ENCODE measurements at regions not wholly inside any gene's neighbourhood (a gene's known extent, or its start where the extent isn't known, plus 50 kb on each side); places are given as distances from the start of the nearest gene placed in this dataset.
"Not testable (repeated sequence)": the region's sequence is repeated elsewhere in the genome, so short reads cannot be mapped to it uniquely, and the experiment has no call there.

DNA sequence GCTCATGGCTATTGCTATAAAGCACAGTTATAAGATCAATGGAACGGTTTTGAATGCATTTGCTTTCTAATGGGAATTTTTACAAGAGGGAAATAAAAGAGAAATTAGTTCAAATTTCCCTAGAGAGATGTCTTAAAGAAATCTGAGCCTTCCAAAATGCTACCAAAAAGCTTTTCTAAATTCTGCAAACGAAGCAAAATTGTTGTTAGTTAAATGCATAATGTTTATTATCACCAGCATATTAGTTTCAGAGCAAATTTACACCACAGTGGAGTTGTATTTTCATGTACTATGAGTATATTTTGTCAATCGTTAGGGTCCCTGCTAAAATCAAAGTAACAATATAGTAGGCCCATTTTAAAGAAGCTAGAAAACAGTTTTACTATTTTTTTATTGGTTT is 67.4 kb upstream of the KIF2A start:
- DNase-seq, result not testable (repeated sequence)

DNA sequence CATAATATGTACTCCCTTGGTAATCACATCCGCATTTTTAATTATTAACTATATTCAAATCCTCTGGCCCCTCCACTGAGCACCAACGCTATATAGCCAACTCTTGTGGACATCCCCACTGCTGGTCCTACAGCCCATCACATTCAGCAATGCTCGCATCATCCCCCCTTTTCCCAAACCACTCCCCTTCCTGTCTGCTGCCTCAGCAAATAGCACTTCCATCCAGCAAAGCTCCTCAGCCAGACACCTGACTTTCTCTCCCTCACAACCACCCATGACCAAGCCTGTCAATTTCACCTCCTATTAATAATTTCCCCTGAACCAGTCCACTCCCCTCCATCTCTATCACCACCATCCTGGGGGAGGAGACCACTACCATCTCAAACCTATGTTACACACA is 65.5 kb upstream of the KIF2A start:
- not testable (repeated sequence) for DNase-seq

DNA sequence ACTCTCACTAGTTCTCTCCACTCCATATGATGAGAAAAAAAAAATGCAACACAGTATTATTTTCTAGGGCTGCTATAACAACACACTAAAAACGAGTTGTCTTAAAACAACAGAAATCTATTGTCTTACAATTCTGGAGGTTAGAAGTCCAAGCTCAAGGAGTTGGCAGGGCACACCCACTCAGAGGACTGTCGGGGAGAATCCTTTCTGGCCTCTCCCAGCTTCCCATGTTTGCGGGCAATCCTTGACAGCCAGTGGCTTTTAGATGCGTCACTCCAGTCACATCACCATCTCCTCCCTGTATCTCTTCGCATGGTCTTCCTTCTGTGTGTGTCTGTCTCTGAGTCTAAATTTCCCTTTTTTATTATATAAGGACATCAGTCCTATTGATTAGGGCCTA is 64.0 kb upstream of the KIF2A start:
- not testable (repeated sequence) for DNase-seq

DNA sequence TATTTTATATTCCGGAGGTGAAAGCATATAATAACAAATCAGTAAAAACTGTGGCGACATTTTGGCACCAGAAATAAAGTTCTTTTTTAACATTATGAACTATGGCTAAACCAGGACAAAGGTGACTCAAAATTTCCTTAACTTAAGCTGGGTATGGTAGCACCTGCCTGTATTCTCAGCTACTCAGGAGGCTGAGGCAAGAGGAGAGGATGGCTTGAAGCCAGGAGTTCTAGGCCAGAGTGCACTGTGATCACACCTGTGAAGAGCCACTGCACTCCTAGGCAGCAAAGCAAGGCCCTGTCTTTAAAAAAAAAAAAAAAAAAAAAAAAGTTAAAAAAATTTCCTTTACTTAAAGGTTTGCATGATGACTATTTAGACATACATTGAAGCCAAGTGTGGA is 63.0 kb upstream of the KIF2A start:
- DNase-seq, result not testable (repeated sequence)

DNA sequence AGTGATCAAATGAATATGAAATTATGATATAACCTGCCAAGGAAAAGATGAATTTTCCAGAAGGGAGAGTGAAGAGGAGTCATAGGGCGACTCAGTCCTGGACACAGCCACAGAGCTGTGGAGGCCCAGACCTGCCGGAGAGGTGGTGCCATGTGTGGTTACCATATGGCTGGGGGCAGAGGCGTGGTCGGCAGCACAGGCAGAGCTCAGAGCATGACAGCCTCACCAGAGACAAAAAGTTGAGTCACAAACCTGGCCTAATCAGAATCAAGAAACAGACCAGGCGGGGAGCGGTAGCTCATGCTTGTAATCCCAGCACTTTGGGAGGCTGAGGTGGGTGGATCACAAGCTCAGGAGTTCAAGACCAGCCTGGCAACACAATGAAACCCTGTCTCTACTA is 57.8 kb upstream of the KIF2A start:
- not testable (repeated sequence) for DNase-seq

DNA sequence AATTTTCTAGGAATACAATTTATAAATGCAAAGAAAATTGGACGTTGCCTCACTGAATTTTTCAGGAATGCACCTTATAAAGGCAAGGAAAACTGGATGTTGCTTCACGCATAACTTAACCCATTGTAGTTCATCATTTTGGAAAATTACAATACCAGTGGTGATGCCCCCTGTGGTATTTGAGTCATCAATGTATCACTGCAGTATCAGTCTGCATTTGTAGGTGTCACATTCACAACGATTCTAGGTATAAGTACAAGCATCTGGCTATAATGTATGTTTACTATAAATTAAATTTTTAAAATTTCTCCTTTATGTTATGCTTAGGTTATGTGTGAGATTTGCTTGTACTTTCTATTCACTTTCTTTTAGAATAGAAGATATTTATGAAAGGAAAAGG is 55.9 kb upstream of the KIF2A start:
- DNase-seq, result not testable (repeated sequence)

DNA sequence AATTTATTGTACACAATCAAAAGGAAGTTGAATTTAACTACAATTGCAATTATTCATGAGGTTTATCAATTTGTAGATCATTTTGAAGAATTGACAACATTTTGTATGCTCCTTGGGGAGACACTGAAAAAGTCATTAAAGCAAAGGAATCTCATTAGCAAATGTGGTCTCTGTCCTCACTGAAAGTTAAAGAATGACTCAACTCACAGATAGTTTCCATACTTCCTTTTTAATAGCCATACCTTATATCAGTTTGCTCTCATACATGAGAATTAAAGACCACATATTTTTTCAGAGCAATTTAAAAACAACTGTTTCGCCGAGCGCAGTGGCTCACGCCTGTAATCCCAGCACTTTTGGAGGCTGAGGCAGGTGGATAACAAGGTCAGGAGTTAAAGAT is 55.1 kb upstream of the KIF2A start:
- not testable (repeated sequence) for DNase-seq

DNA sequence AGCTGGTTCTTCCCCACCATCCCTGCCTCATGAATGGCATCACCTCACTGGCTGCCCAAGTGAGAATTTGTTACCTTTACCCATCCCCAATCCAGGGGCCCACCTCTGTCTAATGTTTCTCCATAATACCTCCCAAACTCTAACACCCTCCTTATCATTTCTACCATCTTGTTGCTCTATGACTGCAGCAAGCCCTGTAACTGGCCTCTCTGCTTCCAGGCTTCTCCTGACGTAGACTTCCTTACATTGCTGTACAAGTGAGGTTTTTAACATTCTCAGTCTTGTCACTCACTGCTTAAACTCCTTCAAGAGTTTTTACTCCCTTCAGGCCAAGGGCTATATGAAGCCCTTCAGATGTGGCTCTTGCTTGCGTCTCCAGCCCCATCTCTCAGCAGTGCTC is 53.5 kb upstream of the KIF2A start:
- not testable (repeated sequence) for DNase-seq

DNA sequence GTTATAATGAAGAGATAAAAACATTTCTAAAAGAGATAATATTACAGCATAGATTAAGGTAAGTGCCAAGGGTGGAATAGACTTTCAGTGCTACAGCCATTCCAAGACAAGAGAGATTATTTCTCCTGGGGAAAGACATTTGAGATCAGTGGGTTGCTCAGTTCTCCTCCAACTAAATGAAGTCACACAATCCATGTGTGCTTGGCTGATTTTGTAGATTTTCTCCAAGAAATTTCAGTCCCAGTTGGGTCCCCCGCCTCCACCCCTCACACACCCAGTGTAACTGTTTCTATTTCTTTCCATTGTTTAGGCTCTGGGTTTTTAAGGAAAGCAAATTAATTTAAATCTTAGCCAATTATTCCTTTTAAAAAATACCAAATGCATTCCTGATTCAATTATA is 50.5 kb upstream of the KIF2A start:
- DNase-seq, result not testable (repeated sequence)

DNA sequence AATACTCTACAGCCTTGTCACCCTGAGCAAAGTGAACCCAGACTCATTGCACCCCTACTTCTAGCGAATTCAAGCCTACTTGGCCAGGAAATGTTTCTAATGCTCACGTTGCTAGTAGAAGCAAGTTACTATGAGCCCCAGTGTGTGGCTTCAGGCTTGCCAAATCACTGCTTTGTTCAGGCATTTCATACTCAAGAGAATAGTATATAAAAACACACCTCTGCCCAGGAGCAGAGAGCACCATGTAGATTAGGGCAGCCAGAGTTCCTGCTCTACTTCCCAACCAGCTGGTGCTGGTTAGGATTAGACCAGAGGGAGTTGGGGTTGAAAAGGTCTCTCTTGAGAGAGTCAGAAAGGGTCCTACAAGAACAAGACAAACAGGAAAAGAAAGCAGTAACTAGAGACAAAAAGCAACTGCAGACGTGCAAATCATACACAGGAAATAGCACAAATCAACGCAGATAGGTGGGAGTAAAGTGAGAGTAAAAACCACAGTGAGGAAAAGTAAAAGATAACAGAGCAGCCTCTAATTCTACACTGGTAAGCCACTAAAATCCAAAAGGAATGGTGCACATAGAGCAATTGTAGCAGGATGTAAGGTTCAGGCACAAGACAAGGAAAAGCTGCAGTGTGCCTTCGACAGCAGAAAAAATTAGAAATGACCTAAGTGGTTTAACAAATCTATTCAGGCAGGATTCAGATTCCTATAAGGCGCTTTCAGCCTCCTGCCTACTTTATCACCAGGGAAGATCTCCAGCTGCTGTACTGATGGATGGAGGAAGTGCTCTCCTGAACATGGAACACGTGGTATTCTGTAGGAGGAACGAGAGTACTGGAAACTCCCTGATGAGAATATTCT is 49.6 kb upstream of the KIF2A start:
- no peak for DNase-seq
